Spinal cord (tissue), 9 donors: ENCODE measurements at regions not wholly inside any gene's neighbourhood (a gene's known extent, or its start where the extent isn't known, plus 50 kb on each side); places are given as distances from the start of the nearest gene placed in this dataset.

Source experiments
- DNase-seq, 6 donors: peaks; one replicate each; pipeline versions ENCODE4 v3.0.0 to v3.0.0-alpha.2; 2013 to 2015; ENCODE audit warnings: low spot score in 6 of 6, low read depth in 4 of 6
- H3K27ac ChIP-seq: one replicate; pipeline ENCODE4 v1.5.1; 2013; ENCODE audit warnings: low read depth, low read length, control low read depth
- H3K27me3 ChIP-seq: one replicate; pipeline ENCODE4 v1.6.1; 2013; ENCODE audit warnings: low read length; ENCODE audit not compliant: control insufficient read depth, insufficient read depth
- H3K36me3 ChIP-seq: one replicate; pipeline ENCODE4 v1.6.1; 2013; ENCODE audit warnings: low read length; ENCODE audit not compliant: control insufficient read depth, insufficient read depth
- H3K4me1 ChIP-seq: one replicate; pipeline ENCODE4 v1.6.1; 2013; ENCODE audit warnings: low read length; ENCODE audit not compliant: control insufficient read depth, insufficient read depth
- H3K4me3 ChIP-seq: one replicate; pipeline ENCODE4 v1.5.1; 2013; ENCODE audit warnings: low read depth, low read length, control low read depth
- H3K9me3 ChIP-seq: one replicate; pipeline ENCODE4 v1.6.1; 2013; ENCODE audit warnings: low read length; ENCODE audit not compliant: control insufficient read depth, insufficient read depth
- WGBS: methylation state at CpG from one replicate; pipeline ENCODE4 v1.1.5; 2013; ENCODE audit warnings: missing lambda C conversion rate; ENCODE audit not compliant: insufficient coverage; 5-methylcytosine and 5-hydroxymethylcytosine counted together
- donor health status: healthy.

GRCh38 chr3:28067014-28067413 is 174.4 kb upstream of the CMC1 start:
- Histone ChIP-seq H3K4me1 (no peaks in the 10 kb centered on the region), H3K9me3 (no peaks in the 10 kb centered on the region), H3K27ac (no peak overlapping the region), H3K4me3 (no peak overlapping the region), H3K27me3 (no peaks in the 10 kb centered on the region), H3K36me3 (no peaks in the 10 kb centered on the region)
- DNase-seq = no peak
- WGBS = no CpG with 5 or more reads among the region's 2 CpGs

- Histone ChIP-seq H3K4me1 (no peaks in the 10 kb centered on the region), H3K4me3 (no peak overlapping the region), H3K27me3 (no peaks in the 10 kb centered on the region), H3K36me3 (no peaks in the 10 kb centered on the region), H3K27ac (no peak overlapping the region), H3K9me3 (no peaks in the 10 kb centered on the region)
- no peak for DNase-seq
- 85% methylated on average over 1 of the region's 2 CpGs for WGBS
Measured at GRCh38 chr3:28068342-28068741, 173.1 kb upstream of the CMC1 start.

GRCh38 chr3:28069438-28069837 is 172.0 kb upstream of the CMC1 start:
- Histone ChIP-seq H3K27ac (no peak overlapping the region), H3K4me3 (no peak overlapping the region)

GRCh38 chr3:28076246-28076645 is 165.2 kb upstream of the CMC1 start:
- WGBS = 90% methylated on average over 1 of the region's 1 CpG
- Histone ChIP-seq H3K27me3 (no peaks in the 10 kb centered on the region), H3K4me3 (no peak overlapping the region), H3K4me1 (no peaks in the 10 kb centered on the region), H3K9me3 (no peaks in the 10 kb centered on the region), H3K27ac (no peak overlapping the region), H3K36me3 (no peaks in the 10 kb centered on the region)
- no peak for DNase-seq

More at GRCh38 chr3:28069438-28069837, 172.0 kb upstream of the CMC1 start:
- DNase-seq = no peak
- Histone ChIP-seq H3K9me3 (no peaks in the 10 kb centered on the region), H3K36me3 (no peaks in the 10 kb centered on the region), H3K4me1 (no peaks in the 10 kb centered on the region), H3K27me3 (no peaks in the 10 kb centered on the region)
- WGBS = 90% methylated on average over 4 of the region's 7 CpGs

GRCh38 chr3:28077572-28077971 is 163.8 kb upstream of the CMC1 start:
- no peaks in the 10 kb centered on the region for H3K27me3 ChIP-seq
- peak in 3 of 6 donors; percentile 15 to 79 (median 78) for DNase-seq
- WGBS = no CpG with 5 or more reads among the region's 7 CpGs

GRCh38 chr3:28078536-28078935 is 162.9 kb upstream of the CMC1 start:
- Histone ChIP-seq H3K9me3 (no peaks in the 10 kb centered on the region), H3K4me1 (no peaks in the 10 kb centered on the region), H3K27me3 (no peaks in the 10 kb centered on the region), H3K36me3 (no peaks in the 10 kb centered on the region), H3K4me3 (no peak overlapping the region), H3K27ac (no peak overlapping the region)
- no CpG with 5 or more reads among the region's 1 CpG for WGBS
- no peak for DNase-seq

More at GRCh38 chr3:28077572-28077971, 163.8 kb upstream of the CMC1 start:
- H3K4me3 ChIP-seq = no peak overlapping the region
- no peaks in the 10 kb centered on the region for H3K9me3 ChIP-seq
- H3K36me3 ChIP-seq = no peaks in the 10 kb centered on the region
- H3K27ac ChIP-seq = no peak overlapping the region
- no peaks in the 10 kb centered on the region for H3K4me1 ChIP-seq

GRCh38 chr3:28080716-28081115 is 160.7 kb upstream of the CMC1 start:
- Histone ChIP-seq H3K27ac (no peak overlapping the region), H3K36me3 (no peaks in the 10 kb centered on the region), H3K4me3 (no peak overlapping the region), H3K9me3 (no peaks in the 10 kb centered on the region), H3K27me3 (no peaks in the 10 kb centered on the region), H3K4me1 (no peaks in the 10 kb centered on the region)
- DNase-seq = peak in 1 of 6 donors; percentile 13
- 100% methylated on average over 1 of the region's 1 CpG for WGBS

GRCh38 chr3:28081533-28081947 is 159.9 kb upstream of the CMC1 start:
- H3K27me3 ChIP-seq = no peaks in the 10 kb centered on the region
- no peaks in the 10 kb centered on the region for H3K36me3 ChIP-seq
- WGBS = 73% methylated on average over 2 of the region's 2 CpGs
- DNase-seq = no peak
- no peak overlapping the region for H3K27ac ChIP-seq
- H3K4me1 ChIP-seq = no peaks in the 10 kb centered on the region
- no peak overlapping the region for H3K4me3 ChIP-seq
- H3K9me3 ChIP-seq = no peaks in the 10 kb centered on the region

- Histone ChIP-seq H3K36me3 (no peaks in the 10 kb centered on the region), H3K27ac (no peak overlapping the region), H3K4me1 (no peaks in the 10 kb centered on the region), H3K27me3 (no peaks in the 10 kb centered on the region), H3K4me3 (no peak overlapping the region), H3K9me3 (no peaks in the 10 kb centered on the region)
- DNase-seq = peak in 1 of 6 donors; percentile 60
- WGBS = no CpG with 5 or more reads among the region's 2 CpGs
Measured at GRCh38 chr3:28087591-28087990, 153.8 kb upstream of the CMC1 start.

GRCh38 chr3:28088811-28089526 is 152.4 kb upstream of the CMC1 start:
- Histone ChIP-seq H3K27ac (no peak overlapping the region), H3K4me1 (no peaks in the 10 kb centered on the region), H3K4me3 (no peak overlapping the region), H3K27me3 (no peaks in the 10 kb centered on the region), H3K9me3 (no peaks in the 10 kb centered on the region), H3K36me3 (no peaks in the 10 kb centered on the region)
- no peak for DNase-seq
- 97% methylated on average over 4 of the region's 7 CpGs for WGBS
